ENCODE measurements at regions not wholly inside any gene's neighbourhood (a gene's known extent, or its start where the extent isn't known, plus 50 kb on each side); places are given as distances from the start of the nearest gene placed in this dataset.

DNA sequence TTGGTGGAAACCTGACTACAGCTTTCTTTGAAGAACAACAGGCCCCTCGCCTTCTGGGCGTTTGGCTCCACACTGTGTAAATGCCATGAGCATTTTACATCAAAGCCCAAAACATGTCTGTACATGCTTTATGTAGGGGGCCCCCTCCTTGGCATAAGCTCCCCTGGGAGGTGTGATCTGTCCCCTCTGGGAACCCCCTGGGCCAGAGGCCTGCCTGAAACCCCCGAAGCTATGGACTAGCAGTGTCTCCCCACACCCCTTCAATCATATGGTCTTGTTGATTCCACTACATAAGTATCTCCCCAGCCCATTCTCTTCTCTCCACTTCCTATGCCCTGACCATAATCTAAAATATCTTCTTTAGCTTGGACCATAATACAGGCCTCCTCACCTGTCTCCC is 241.5 kb downstream of the C1orf94 start:
- no peak overlapping the region for H3K4me3 ChIP-seq (ENCODE audit: low read depth, low read length)
- TF ChIP-seq CTCF (IDR thresholded peaks at IDR 0.05; ENCODE audit: low read depth, low read length, missing control alignments), result no peak
- DNase-seq (ENCODE audit: low read depth), result no peak
- in situ Hi-C loops (cut with HindIII; ENCODE audit: low sequenced_read_pairs), result no loop called here

GRCh38 chr1:34419663-34420136 is 243.0 kb downstream of the C1orf94 start:
- no peak for DNase-seq (ENCODE audit: low read depth)
- TF ChIP-seq CTCF (IDR thresholded peaks at IDR 0.05; ENCODE audit: low read depth, low read length, missing control alignments), result peak; percentile 23
- in situ Hi-C loops (cut with HindIII; ENCODE audit: low sequenced_read_pairs), result no loop called here
- H3K4me3 ChIP-seq (ENCODE audit: low read depth, low read length), result no peak overlapping the region

GRCh38 chr1:34425046-34425445 is 248.3 kb downstream of the C1orf94 start:
- in situ Hi-C loops (cut with HindIII; ENCODE audit: low sequenced_read_pairs), result no loop called here

GRCh38 chr1:34425785-34426184 is 249.1 kb downstream of the C1orf94 start:
- in situ Hi-C loops (cut with HindIII; ENCODE audit: low sequenced_read_pairs), result no loop called here
- TF ChIP-seq CTCF (IDR thresholded peaks at IDR 0.05; ENCODE audit: low read depth, low read length, missing control alignments), result no peak
- no peak overlapping the region for H3K4me3 ChIP-seq (ENCODE audit: low read depth, low read length)
- DNase-seq (ENCODE audit: low read depth), result no peak

More at GRCh38 chr1:34425046-34425445, 248.3 kb downstream of the C1orf94 start:
- DNase-seq (ENCODE audit: low read depth), result no peak
- H3K4me3 ChIP-seq (ENCODE audit: low read depth, low read length), result no peak overlapping the region
- TF ChIP-seq CTCF (IDR thresholded peaks at IDR 0.05; ENCODE audit: low read depth, low read length, missing control alignments), result no peak

- in situ Hi-C loops (cut with HindIII; ENCODE audit: low sequenced_read_pairs), result no loop called here
Measured at GRCh38 chr1:34426325-34426896, 249.7 kb downstream of the C1orf94 start.

DNA sequence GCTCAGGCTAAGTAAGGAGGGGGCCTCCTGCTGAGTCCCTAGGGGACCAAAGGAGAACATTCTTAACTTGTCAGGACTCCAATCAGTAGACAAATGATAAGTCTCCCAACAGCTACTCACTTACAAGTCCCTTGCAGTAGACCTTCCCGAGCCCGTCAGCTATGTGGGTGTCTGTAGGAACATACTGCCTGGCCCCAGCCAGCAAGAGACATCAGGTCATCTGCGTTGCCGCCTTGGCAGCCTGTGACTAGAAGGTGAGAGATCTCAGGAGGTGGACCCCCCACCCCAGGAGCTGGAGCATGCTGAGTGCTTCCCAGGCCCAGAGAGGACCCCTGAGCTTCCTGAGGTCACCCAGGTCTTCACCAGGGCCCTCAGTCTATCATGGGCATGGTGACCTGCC is 250.5 kb downstream of the C1orf94 start:
- no peak overlapping the region for H3K4me3 ChIP-seq (ENCODE audit: low read depth, low read length)
- TF ChIP-seq CTCF (IDR thresholded peaks at IDR 0.05; ENCODE audit: low read depth, low read length, missing control alignments), result no peak
- DNase-seq (ENCODE audit: low read depth), result no peak
- in situ Hi-C loops (cut with HindIII; ENCODE audit: low sequenced_read_pairs), result no loop called here

More at GRCh38 chr1:34426325-34426896, 249.7 kb downstream of the C1orf94 start:
- no peak for TF ChIP-seq CTCF (IDR thresholded peaks at IDR 0.05; ENCODE audit: low read depth, low read length, missing control alignments)
- no peak for DNase-seq (ENCODE audit: low read depth)
- no peak overlapping the region for H3K4me3 ChIP-seq (ENCODE audit: low read depth, low read length)
